Brain microvascular endothelial cell (primary cell): ENCODE measurements at regions not wholly inside any gene's neighbourhood (a gene's known extent, or its start where the extent isn't known, plus 50 kb on each side); places are given as distances from the start of the nearest gene placed in this dataset.
"Not testable (repeated sequence)": the region's sequence is repeated elsewhere in the genome, so short reads cannot be mapped to it uniquely, and the experiment has no call there.

Experiments
- DNase-seq: peaks from one replicate; pipeline ENCODE4 v3.0.0-alpha.2; 2020
- H3K27ac ChIP-seq: fragments of 250-450 bp; sonication (Bioruptor Pico); 2 replicates; pipeline ENCODE4 v1.5.1; 2020; ENCODE audit warnings: mild to moderate bottlenecking, moderate library complexity
- H3K27me3 ChIP-seq: fragments of 250-450 bp; sonication (Bioruptor Pico); replicated peaks from 2 replicates; pipeline ENCODE4 v1.5.1; 2020; ENCODE audit warnings: mild to moderate bottlenecking
- H3K36me3 ChIP-seq: fragments of 250-450 bp; sonication (Bioruptor Pico); replicated peaks from 2 replicates; pipeline ENCODE4 v1.5.1; 2020; ENCODE audit warnings: mild to moderate bottlenecking
- H3K4me3 ChIP-seq: 2 replicates; pipeline ENCODE4 v1.5.1; 2011; ENCODE audit warnings: low read depth, mild to moderate bottlenecking, control low read depth, low read length, moderate library complexity
- in situ Hi-C: cut with HindIII; loops from 2 replicates; pipeline ENCODE4 v1.10.0; 2017; ENCODE audit warnings: low sequenced_read_pairs, low pct_ligation_motif_present
- TF ChIP-seq, protein P1 (sequence below): IDR thresholded peaks from 2 replicates; pipeline ENCODE4 v1.5.1; 2011; ENCODE audit warnings: low read depth, mild to moderate bottlenecking, moderate library complexity, low read length, control low read depth, inconsistent platforms; ENCODE audit errors: missing control alignments

DNA sequence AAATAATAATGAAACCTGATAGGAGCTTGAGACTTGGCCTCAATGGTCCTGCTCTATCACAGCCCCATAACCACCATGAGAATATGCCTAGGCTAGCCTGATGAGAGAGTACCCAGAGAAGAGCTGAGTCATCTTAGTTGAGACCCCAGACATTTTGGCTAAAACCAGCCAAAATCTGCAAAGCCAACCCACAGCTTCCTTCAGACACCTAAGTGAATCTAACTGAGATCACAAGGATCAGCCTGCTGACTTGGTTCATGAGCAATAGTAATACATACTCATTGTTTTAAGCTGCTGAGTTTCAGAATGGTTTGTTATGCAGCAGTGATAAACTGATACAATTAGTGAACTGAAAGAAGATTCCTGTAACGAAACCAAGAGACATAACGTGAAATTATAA is 473.7 kb upstream of the PTGER4 start:
- H3K36me3 ChIP-seq, result no peaks in the 10 kb centered on the region
- no peak overlapping the region for H3K27ac ChIP-seq
- no peak for DNase-seq
- no peaks in the 10 kb centered on the region for H3K27me3 ChIP-seq
- TF ChIP-seq, protein P1, sequence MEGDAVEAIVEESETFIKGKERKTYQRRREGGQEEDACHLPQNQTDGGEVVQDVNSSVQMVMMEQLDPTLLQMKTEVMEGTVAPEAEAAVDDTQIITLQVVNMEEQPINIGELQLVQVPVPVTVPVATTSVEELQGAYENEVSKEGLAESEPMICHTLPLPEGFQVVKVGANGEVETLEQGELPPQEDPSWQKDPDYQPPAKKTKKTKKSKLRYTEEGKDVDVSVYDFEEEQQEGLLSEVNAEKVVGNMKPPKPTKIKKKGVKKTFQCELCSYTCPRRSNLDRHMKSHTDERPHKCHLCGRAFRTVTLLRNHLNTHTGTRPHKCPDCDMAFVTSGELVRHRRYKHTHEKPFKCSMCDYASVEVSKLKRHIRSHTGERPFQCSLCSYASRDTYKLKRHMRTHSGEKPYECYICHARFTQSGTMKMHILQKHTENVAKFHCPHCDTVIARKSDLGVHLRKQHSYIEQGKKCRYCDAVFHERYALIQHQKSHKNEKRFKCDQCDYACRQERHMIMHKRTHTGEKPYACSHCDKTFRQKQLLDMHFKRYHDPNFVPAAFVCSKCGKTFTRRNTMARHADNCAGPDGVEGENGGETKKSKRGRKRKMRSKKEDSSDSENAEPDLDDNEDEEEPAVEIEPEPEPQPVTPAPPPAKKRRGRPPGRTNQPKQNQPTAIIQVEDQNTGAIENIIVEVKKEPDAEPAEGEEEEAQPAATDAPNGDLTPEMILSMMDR, result no peak
- no peak overlapping the region for H3K4me3 ChIP-seq
- in situ Hi-C loops, result no loop called here

DNA sequence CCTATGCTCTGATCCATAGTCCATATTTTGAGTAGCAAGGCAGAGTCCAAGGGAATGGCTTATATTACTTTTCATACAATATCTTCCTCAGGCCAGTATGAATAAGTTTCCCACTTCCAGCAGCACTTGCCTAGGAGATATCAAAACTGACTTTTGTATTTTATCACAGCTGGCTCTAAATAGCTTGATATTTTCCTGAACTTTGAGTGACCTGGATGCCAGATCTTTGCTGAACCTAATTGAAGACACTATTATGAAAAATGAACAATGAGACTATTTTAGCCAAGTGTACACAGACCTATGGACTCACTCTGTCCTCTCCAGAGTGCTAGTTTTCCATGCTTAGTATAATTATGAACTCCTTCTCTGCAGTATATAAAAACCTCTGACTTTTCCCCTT is 475.6 kb upstream of the PTGER4 start:
- TF ChIP-seq, protein P1, result no peak
- no peak overlapping the region for H3K27ac ChIP-seq
- H3K36me3 ChIP-seq, result no peaks in the 10 kb centered on the region
- H3K27me3 ChIP-seq, result no peaks in the 10 kb centered on the region
- no peak for DNase-seq
- no peak overlapping the region for H3K4me3 ChIP-seq
- in situ Hi-C loops, result no loop called here

DNA sequence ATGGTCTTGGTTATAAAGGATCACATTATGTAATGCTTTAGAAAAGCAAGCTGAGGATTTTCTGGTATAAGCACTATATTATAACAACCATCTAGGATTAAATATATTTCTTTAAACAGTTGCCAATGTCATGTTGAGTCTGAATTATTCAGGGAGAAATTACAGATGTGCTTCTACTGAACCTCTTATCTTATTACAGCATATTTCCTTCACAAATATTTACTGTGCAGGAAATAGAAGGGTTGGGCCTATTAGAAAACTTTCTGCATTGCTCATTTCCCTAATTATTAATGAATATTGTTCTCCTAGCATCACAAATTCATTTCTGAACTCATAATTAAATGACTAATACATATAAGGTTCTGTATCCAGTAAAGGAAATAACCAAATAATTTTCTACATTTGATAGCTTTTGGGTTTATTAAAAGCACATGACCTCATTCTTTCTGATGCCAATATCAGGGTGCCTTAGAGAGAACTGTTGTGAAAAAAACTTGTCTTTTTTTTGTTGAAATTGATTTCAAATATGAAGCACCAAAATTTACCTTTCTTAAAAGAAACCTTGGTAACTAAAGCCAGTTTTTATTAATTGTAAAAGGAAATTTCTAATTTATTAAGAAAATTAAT is 476.8 kb upstream of the PTGER4 start:
- no peaks in the 10 kb centered on the region for H3K36me3 ChIP-seq
- no peak overlapping the region for H3K27ac ChIP-seq
- TF ChIP-seq, protein P1, result no peak
- in situ Hi-C loops, result no loop called here
- H3K27me3 ChIP-seq, result no peaks in the 10 kb centered on the region
- no peak overlapping the region for H3K4me3 ChIP-seq
- no peak for DNase-seq

DNA sequence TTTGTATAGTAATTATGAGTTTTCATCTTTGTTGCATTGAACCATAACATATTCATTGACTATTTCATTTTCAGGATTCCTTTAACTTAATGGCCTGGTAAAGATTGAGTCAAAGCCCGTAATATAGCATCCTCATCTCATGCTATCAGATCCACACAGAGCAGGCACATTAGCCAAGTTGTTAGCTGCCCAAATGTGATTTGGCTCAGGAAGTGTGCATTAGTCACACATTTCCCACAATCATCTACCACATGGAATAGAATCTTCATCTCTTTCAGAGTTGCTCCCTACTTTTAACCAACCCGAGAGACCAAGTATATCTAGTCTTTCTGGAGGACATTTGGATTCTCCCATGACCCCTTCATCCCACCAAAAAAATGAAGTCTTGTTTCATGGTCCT is 481.0 kb upstream of the PTGER4 start:
- TF ChIP-seq, protein P1, result no peak
- Histone ChIP-seq H3K4me3 (no peak overlapping the region), H3K36me3 (no peaks in the 10 kb centered on the region), H3K27ac (no peak overlapping the region), H3K27me3 (no peaks in the 10 kb centered on the region)
- in situ Hi-C loops, result no loop called here
- peak; percentile 12 for DNase-seq

DNA sequence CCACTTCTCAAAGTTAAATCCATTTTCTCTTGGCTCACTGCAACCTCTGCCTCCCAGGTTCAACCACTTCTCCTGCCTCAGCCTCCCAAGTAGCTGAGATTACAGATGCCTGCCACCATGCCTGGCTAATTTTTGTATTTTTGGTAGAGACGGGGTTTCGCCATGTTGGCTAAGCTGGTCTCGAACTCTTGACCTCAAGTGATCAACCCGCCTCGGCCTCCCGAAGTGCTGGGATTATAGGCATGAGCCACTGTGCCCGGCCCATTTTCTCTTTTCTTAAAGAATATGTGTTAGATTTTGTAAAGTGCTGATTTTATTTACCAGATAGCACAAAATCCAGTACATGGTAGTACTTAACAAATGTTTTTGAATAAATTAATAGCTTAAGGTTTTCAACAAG is 484.1 kb upstream of the PTGER4 start:
- H3K27me3 ChIP-seq, H3K36me3 ChIP-seq, H3K4me3 ChIP-seq, H3K27ac ChIP-seq, DNase-seq, in situ Hi-C loops: not testable (repeated sequence)

DNA sequence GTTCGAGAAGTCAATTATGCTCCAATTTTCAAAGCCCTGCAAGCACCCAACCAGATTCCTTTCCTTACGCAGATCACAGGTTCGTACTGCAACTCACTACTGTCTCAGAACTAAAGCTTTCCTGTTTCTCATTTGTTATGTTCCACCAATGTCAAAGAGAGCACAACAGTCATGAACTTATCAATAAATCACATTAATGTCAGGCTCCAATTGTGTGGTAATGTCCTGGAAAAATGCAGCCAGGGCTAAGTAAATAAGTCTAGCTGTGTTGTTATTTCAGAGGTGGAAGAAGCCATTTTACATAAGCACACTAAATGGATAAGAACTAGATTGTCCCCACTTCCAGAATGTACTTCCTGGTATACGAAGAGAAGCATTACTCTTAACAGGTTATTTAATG is 488.6 kb upstream of the PTGER4 start:
- no peak overlapping the region for H3K27ac ChIP-seq
- DNase-seq, result no peak
- no peak overlapping the region for H3K4me3 ChIP-seq
- H3K36me3 ChIP-seq, result no peaks in the 10 kb centered on the region
- no peaks in the 10 kb centered on the region for H3K27me3 ChIP-seq
- TF ChIP-seq, protein P1, result no peak
- in situ Hi-C loops, result no loop called here
